GM04504 (cell line): ENCODE measurements at regions not wholly inside any gene's neighbourhood (a gene's known extent, or its start where the extent isn't known, plus 50 kb on each side); places are given as distances from the start of the nearest gene placed in this dataset.
"Not testable (repeated sequence)": the region's sequence is repeated elsewhere in the genome, so short reads cannot be mapped to it uniquely, and the experiment has no call there.

ENCODE experiments used
- DNase-seq: peaks from one replicate; pipeline ENCODE4 v3.0.0-alpha.2; 2012; ENCODE audit warnings: low read depth

- not testable (repeated sequence) for DNase-seq
Measured at GRCh38 chr16:16448423-16448822, 69.5 kb downstream of the NPIPA7 start.

DNA sequence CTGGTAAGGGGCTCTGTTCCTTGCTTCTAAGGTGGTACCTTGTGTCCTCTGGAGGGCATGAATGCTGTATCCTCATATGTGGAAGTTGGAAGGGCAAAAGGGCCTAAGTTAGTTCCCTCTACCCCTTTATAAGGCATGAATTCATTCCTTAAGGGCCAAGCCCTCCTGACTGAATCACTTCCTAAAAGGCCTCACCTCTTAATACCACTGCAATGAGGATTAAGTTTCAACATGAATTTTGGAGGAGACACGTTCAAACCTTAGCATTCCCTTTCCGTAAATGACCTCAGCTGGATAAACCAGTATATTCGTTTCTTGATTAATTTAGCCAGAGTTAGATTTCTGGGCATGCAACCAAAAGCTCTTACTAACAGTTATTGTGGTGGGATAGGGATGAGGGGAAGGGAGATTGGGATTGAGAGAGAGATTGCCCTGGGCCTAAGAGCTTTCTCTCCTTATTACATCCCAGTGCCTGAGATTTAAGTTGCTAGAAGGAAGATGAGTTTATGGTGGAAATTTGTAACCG lies 70.8 kb downstream of the NPIPA7 start:
- not testable (repeated sequence) for DNase-seq

- not testable (repeated sequence) for DNase-seq
Measured at GRCh38 chr16:16451721-16452410, 72.9 kb downstream of the NPIPA7 start.

DNA sequence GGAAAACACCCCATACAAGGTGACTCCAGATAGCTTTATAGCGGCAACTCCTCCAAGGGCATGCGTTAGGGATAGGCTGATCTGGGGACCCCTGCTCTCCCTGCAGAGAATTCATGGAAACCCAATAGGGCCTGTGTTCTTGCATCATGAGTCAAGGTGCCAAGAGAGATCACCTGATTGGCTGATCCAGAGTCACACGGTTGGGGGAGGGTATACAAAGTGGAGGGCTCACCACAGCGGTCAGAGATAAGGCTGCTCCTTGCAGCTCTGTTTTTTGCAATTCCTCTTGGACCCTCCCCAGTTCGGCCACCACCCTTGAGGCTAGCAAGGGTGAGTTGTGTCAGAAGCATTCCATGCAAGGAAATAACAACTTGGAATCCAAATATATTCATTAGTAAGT lies 79.6 kb downstream of the NPIPA7 start:
- not testable (repeated sequence) for DNase-seq

- DNase-seq = not testable (repeated sequence)
Measured at GRCh38 chr16:16463792-16464191, 84.9 kb downstream of the NPIPA7 start.

GRCh38 chr16:16488919-16489318 lies 110.0 kb downstream of the NPIPA7 start:
- DNase-seq = not testable (repeated sequence)

DNA sequence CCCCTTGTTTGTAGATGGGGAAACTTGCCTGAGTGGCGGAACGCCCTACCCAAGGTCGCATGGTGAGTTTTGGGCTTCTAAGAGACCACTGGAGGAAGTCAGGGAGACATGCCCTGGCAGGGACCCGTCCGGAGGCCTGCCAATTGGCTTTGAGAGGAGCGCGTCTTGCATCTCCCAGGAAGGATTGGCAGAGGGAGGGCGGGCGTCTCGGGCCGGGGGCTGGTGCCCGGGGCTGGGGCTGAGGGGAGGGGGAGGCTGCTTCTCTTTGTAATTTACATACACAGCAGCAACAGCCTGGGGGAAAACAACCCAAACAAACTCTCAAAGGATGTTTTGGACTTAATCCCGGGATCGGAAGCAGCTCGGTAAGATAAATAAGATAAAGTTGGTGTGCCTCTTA lies 110.5 kb downstream of the NPIPA7 start:
- DNase-seq = not testable (repeated sequence)

DNA sequence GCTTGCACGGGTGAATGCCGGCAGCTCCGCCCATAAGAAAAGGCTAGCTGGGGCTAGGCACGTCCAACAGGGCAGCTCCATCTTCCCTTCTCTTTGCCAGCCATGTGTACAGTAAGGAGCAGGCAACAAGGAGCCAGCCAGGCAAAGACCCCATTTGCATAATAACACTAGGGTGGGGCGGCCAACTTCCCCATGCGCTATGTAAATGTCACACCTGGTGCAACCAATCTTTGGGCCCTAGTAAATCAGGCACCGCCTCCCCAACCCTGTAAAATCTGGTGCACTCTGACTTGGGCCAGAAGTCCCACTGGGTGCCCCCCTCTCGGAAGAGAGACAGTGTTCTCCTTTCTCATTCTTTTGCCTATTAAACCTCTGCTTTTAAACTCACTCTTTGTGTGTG lies 115.2 kb downstream of the NPIPA7 start:
- not testable (repeated sequence) for DNase-seq

- not testable (repeated sequence) for DNase-seq
Measured at GRCh38 chr16:16494998-16495397, 116.1 kb downstream of the NPIPA7 start.

GRCh38 chr16:16499875-16500274 lies 120.9 kb downstream of the NPIPA7 start:
- not testable (repeated sequence) for DNase-seq

DNA sequence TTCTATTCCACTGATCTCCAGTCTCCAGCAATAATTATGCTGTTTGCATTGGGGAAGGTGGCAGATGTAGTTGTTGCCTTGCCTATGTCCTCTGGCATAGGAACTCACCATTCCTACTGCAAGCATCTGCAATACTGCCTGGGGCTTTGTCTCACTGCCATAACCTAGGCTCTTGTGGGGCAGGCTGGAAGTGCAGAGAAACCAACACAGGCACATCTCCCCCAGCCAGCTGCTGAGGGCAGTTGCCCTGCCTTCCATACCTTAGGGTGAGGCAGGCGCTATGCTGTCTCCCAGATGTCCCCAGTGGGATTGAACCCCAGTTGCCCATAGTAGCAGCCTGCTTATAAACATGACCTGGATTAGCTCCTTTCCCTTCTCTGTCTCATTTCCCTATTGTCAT lies 128.1 kb downstream of the NPIPA7 start:
- not testable (repeated sequence) for DNase-seq

DNA sequence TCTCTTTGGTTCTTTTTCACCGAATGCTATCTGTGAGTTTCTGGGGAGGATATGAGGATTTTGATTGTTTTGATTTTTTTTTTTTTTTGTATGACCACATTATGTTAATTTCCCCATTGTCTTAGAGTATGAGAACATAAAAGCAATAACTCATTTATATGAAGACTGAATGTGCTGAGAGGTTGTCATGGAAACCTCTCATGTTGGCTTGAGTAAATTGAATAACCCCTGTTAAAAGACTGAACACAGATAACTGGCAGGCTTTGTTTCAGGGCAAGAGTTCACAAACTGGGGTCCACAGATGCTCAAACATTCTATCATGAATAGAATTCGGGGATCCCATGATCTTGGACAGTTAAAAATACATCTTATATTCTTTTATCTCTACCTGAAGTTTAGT lies 129.4 kb downstream of the NPIPA7 start:
- not testable (repeated sequence) for DNase-seq

DNA sequence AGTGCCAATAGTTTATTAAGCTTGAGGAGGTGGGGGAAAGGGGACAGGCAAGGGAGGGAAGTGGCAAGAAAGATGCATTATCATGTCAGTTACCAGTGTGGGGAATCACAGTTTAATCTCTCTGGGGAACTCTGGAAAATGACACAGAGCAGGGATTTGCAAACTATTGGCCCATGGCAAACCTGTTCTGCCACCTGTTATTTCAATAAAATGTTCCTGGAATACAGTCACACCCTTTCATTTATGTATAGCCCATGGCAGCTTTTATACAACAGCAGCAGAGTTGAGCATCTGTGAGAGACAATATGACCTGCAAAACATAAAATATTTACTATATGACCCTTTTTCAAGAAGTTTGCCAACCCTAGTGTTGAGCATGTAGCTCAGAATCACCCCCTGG lies 140.5 kb downstream of the NPIPA7 start:
- DNase-seq = not testable (repeated sequence)

GRCh38 chr16:16521239-16522002 lies 142.5 kb downstream of the NPIPA7 start:
- not testable (repeated sequence) for DNase-seq

- not testable (repeated sequence) for DNase-seq
Measured at GRCh38 chr16:16526998-16527397, 148.1 kb downstream of the NPIPA7 start.

DNA sequence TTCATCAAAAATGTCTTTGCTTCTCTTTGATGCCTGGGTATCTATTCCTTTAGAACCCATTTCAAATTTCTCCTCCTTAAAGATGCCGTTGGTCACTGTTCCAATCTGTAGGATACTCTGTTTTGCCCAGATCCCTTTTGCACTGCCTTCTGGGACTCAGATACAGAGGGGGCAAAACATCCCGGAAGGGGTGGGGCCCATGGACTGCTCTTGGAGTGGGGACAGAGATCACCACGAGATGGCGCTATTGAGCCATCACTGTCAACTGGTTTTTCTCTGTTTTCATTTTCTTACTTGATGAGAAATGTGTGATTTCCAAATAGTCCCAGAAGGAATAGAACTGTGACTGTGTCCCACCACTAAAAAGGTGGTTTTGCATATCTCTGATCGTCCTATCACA lies 151.8 kb downstream of the NPIPA7 start:
- DNase-seq = not testable (repeated sequence)

DNA sequence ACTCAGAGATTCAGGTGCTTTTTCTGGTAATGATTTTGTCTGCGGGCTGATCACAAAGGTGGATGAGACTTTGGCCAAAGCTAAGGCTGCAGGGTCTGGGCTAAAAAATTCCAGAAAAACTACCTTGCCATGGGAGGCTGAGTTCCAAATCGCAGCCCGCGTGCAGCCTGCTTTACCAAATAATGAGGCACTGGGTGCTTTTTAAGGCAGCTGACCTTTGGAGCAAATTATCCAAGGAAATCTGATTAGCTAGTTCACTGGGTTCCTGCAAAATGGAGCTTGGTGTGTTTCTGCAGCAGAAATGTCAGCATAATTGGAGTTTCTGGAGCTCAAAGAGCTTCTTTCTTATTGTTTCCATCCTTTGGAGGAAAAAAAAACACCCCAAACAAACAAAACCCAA lies 156.6 kb downstream of the NPIPA7 start:
- not testable (repeated sequence) for DNase-seq

DNA sequence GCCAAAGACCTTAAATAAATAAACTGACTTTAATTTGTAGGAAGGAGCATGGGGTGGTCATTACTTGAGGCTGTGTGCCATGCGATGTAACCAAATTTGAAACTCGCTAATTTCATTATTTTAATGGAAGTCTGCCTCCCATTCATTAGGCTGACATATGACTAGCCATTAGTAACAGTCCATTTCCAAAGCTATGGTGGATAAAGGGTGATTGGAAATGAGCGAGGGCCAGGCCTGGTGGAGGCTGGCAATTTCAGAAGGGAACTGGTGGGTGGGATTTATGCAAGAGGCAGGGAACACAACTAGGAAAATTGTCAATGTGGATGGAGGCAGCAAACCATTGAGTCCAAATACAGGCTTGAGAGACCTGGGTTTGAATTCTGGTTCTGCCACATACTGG lies 157.2 kb downstream of the NPIPA7 start:
- not testable (repeated sequence) for DNase-seq

GRCh38 chr16:16549710-16550109 lies 170.8 kb downstream of the NPIPA7 start:
- not testable (repeated sequence) for DNase-seq

DNA sequence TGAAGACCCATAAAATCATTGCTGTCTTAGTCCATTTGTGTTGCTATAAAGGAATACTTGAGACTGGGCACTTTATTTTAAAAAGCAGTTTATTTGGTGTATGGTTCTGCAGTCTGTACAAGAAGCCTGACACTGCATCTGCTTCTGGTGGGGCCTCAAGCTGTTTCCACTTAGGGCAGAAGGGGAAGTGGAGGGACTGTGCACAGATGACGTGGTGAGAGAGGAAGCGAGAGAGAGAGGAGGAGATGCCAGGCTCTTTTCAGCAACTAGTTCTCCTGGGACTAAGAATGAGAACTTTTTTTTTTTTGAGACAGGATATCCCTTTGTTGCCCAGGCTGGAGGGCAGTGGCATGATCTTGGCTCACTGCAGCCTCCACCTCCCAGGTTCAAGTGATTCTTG lies 171.9 kb downstream of the NPIPA7 start:
- DNase-seq = not testable (repeated sequence)

- DNase-seq = not testable (repeated sequence)
Measured at GRCh38 chr16:16552819-16553340, 173.9 kb downstream of the NPIPA7 start.

GRCh38 chr16:16559179-16559740 lies 180.3 kb downstream of the NPIPA7 start:
- not testable (repeated sequence) for DNase-seq
